ENCODE measurements at regions not wholly inside any gene's neighbourhood (a gene's known extent, or its start where the extent isn't known, plus 50 kb on each side); places are given as distances from the start of the nearest gene placed in this dataset.

- no peak for DNase-seq (ENCODE audit: low read depth in 3 of 3)
These were observed 124.3 kb downstream of the PTPRS start for GRCh38 chr19:5216141-5216847.

GRCh38 chr19:5215431-5215830 lies 125.2 kb downstream of the PTPRS start:
- no peak for DNase-seq (ENCODE audit: low read depth in 3 of 3)

- DNase-seq (ENCODE audit: low read depth in 3 of 3): no peak
These were observed 125.7 kb downstream of the PTPRS start for GRCh38 chr19:5214902-5215301.

GRCh38 chr19:5214371-5214770 lies 126.2 kb downstream of the PTPRS start:
- no peak for DNase-seq (ENCODE audit: low read depth in 3 of 3)

- no peak for DNase-seq (ENCODE audit: low read depth in 3 of 3)
These were observed 126.9 kb downstream of the PTPRS start for GRCh38 chr19:5213667-5214066.

- no peak for DNase-seq (ENCODE audit: low read depth in 3 of 3)
These were observed 128.5 kb downstream of the PTPRS start for GRCh38 chr19:5212101-5212500.

- DNase-seq (ENCODE audit: low read depth in 3 of 3): no peak
These were observed 129.3 kb downstream of the PTPRS start for GRCh38 chr19:5211217-5211822.

- DNase-seq (ENCODE audit: low read depth in 3 of 3): no peak
These were observed 130.1 kb downstream of the PTPRS start for GRCh38 chr19:5210556-5210955.

- no peak for DNase-seq (ENCODE audit: low read depth in 3 of 3)
These were observed 132.8 kb downstream of the PTPRS start for GRCh38 chr19:5207806-5208205.

GRCh38 chr19:5206751-5207075 lies 133.9 kb downstream of the PTPRS start:
- no peak for DNase-seq (ENCODE audit: low read depth in 3 of 3)

GRCh38 chr19:5205937-5206750 lies 134.5 kb downstream of the PTPRS start:
- no peak for DNase-seq (ENCODE audit: low read depth in 3 of 3)

GRCh38 chr19:5205381-5205780 lies 135.2 kb downstream of the PTPRS start:
- DNase-seq (ENCODE audit: low read depth in 3 of 3): no peak

- DNase-seq (ENCODE audit: low read depth in 3 of 3): no peak
These were observed 136.4 kb downstream of the PTPRS start for GRCh38 chr19:5204212-5204611.
